ENCODE measurements at regions not wholly inside any gene's neighbourhood (a gene's known extent, or its start where the extent isn't known, plus 50 kb on each side); places are given as distances from the start of the nearest gene placed in this dataset.

- no peaks in the 10 kb centered on the region for H3K4me1 ChIP-seq (ENCODE audit: insufficient read depth, low read length, poor library complexity, severe bottlenecking)
- H3K27ac ChIP-seq (ENCODE audit: low read depth, low read length, poor library complexity, severe bottlenecking): no peak overlapping the region
- H3K9me2 ChIP-seq (ENCODE audit: insufficient read depth, low read length): no peaks in the 10 kb centered on the region
- H3K4me3 ChIP-seq (ENCODE audit: low read depth, low read length, poor library complexity, severe bottlenecking): no peak overlapping the region
- H2AFZ ChIP-seq (ENCODE audit: low read length): no peak overlapping the region
- no peak overlapping the region for H3K4me2 ChIP-seq (ENCODE audit: low read length)
- H3K9me3 ChIP-seq (ENCODE audit: low read length): no peaks in the 10 kb centered on the region
- BruUV-seq (replicated peaks): no TSS peak
- ChIA-PET CTCF (ENCODE audit: unreplicated experiment) (no interaction called here), POLR2A (no interaction called here)
- TF ChIP-seq EZH2phosphoT487 (IDR thresholded peaks at IDR 0.05; ENCODE audit: borderline replicate concordance, low read depth, low read length) (no peak), CTCF (conservative IDR thresholded peaks at IDR 0.05; ENCODE audit: low read length) (no peak)
- intact Hi-C loops (cut with micrococcal nuclease; ENCODE audit: unreplicated experiment): no loop called here
- H3K36me3 ChIP-seq (ENCODE audit: insufficient read depth, low read length): no peaks in the 10 kb centered on the region
- H3K79me2 ChIP-seq (ENCODE audit: insufficient read depth, low read depth, low read length): no peaks in the 10 kb centered on the region
- DNase-seq (ENCODE audit: low spot score): no peak
- H4K20me1 ChIP-seq (ENCODE audit: insufficient read depth, low read length): no peaks in the 10 kb centered on the region
These were observed 200.0 kb upstream of the CDH5 start for GRCh38 chr16:66166490-66166889.

- Histone ChIP-seq H2AFZ (ENCODE audit: low read length) (no peak overlapping the region), H3K9me3 (ENCODE audit: low read length) (no peaks in the 10 kb centered on the region), H3K4me3 (ENCODE audit: low read depth, low read length, poor library complexity, severe bottlenecking) (no peak overlapping the region), H3K4me1 (ENCODE audit: insufficient read depth, low read length, poor library complexity, severe bottlenecking) (no peaks in the 10 kb centered on the region), H4K20me1 (ENCODE audit: insufficient read depth, low read length) (no peaks in the 10 kb centered on the region), H3K79me2 (ENCODE audit: insufficient read depth, low read depth, low read length) (no peaks in the 10 kb centered on the region), H3K4me2 (ENCODE audit: low read length) (no peak overlapping the region), H3K36me3 (ENCODE audit: insufficient read depth, low read length) (no peaks in the 10 kb centered on the region), H3K27ac (ENCODE audit: low read depth, low read length, poor library complexity, severe bottlenecking) (no peak overlapping the region), H3K9me2 (ENCODE audit: insufficient read depth, low read length) (no peaks in the 10 kb centered on the region)
- BruUV-seq (replicated peaks): no TSS peak
- DNase-seq (ENCODE audit: low spot score): no peak
- intact Hi-C loops (cut with micrococcal nuclease; ENCODE audit: unreplicated experiment): no loop called here
- TF ChIP-seq CTCF (conservative IDR thresholded peaks at IDR 0.05; ENCODE audit: low read length) (no peak), EZH2phosphoT487 (IDR thresholded peaks at IDR 0.05; ENCODE audit: borderline replicate concordance, low read depth, low read length) (no peak)
- CTCF ChIA-PET (ENCODE audit: unreplicated experiment): no interaction called here
- POLR2A ChIA-PET: interaction anchor here (0.7 kb wide), 1 partner anchor 18 kb away, joined by 3 read pairs; no protein-coding TSS in a partner anchor
These were observed 200.6 kb upstream of the CDH5 start for GRCh38 chr16:66165879-66166278.

GRCh38 chr16:66164581-66165247 lies 201.8 kb upstream of the CDH5 start:
- CTCF ChIA-PET (ENCODE audit: unreplicated experiment): no interaction called here
- no peaks in the 10 kb centered on the region for H3K9me3 ChIP-seq (ENCODE audit: low read length)
- no peaks in the 10 kb centered on the region for H3K36me3 ChIP-seq (ENCODE audit: insufficient read depth, low read length)
- no peak overlapping the region for H3K4me3 ChIP-seq (ENCODE audit: low read depth, low read length, poor library complexity, severe bottlenecking)
- H3K4me1 ChIP-seq (ENCODE audit: insufficient read depth, low read length, poor library complexity, severe bottlenecking): no peaks in the 10 kb centered on the region
- no peak overlapping the region for H2AFZ ChIP-seq (ENCODE audit: low read length)
- no peak overlapping the region for H3K4me2 ChIP-seq (ENCODE audit: low read length)
- TF ChIP-seq EZH2phosphoT487 (IDR thresholded peaks at IDR 0.05; ENCODE audit: borderline replicate concordance, low read depth, low read length) (no peak), CTCF (conservative IDR thresholded peaks at IDR 0.05; ENCODE audit: low read length) (no peak)
- no TSS peak for BruUV-seq (replicated peaks)
- intact Hi-C loops (cut with micrococcal nuclease; ENCODE audit: unreplicated experiment): no loop called here
- no peaks in the 10 kb centered on the region for H3K9me2 ChIP-seq (ENCODE audit: insufficient read depth, low read length)
- no peaks in the 10 kb centered on the region for H4K20me1 ChIP-seq (ENCODE audit: insufficient read depth, low read length)
- no peak for DNase-seq (ENCODE audit: low spot score)
- POLR2A ChIA-PET: no interaction called here
- H3K27ac ChIP-seq (ENCODE audit: low read depth, low read length, poor library complexity, severe bottlenecking): no peak overlapping the region
- no peaks in the 10 kb centered on the region for H3K79me2 ChIP-seq (ENCODE audit: insufficient read depth, low read depth, low read length)
